ENCODE measurements at regions not wholly inside any gene's neighbourhood (a gene's known extent, or its start where the extent isn't known, plus 50 kb on each side); places are given as distances from the start of the nearest gene placed in this dataset.
A peak's percentile ranks its signal among the peaks of the same experiment; 100 is the strongest.

- DNase-seq (ENCODE audit: low spot score): no peak
Measured at GRCh38 chr2:217471319-217471718, 531.5 kb downstream of the TNS1 start.

GRCh38 chr2:217469203-217469810, 533.5 kb downstream of the TNS1 start:
- DNase-seq (ENCODE audit: low spot score): no peak

GRCh38 chr2:217468042-217468830, 534.6 kb downstream of the TNS1 start:
- no peak for DNase-seq (ENCODE audit: low spot score)

GRCh38 chr2:217467331-217467730, 535.5 kb downstream of the TNS1 start:
- DNase-seq (ENCODE audit: low spot score): no peak

GRCh38 chr2:217466805-217467204, 536.0 kb downstream of the TNS1 start:
- no peak for DNase-seq (ENCODE audit: low spot score)

- DNase-seq (ENCODE audit: low spot score): no peak
Measured at GRCh38 chr2:217466104-217466503, 536.7 kb downstream of the TNS1 start.

- no peak for DNase-seq (ENCODE audit: low spot score)
Measured at GRCh38 chr2:217465100-217465499, 537.7 kb downstream of the TNS1 start.

- no peak for DNase-seq (ENCODE audit: low spot score)
Measured at GRCh38 chr2:217463402-217464075, 539.3 kb downstream of the TNS1 start.

- DNase-seq (ENCODE audit: low spot score): no peak
Measured at GRCh38 chr2:217462121-217462520, 540.7 kb downstream of the TNS1 start.

- no peak for DNase-seq (ENCODE audit: low spot score)
Measured at GRCh38 chr2:217461674-217462073, 541.1 kb downstream of the TNS1 start.

GRCh38 chr2:217459680-217460405, 543.0 kb downstream of the TNS1 start:
- DNase-seq (ENCODE audit: low spot score): no peak

GRCh38 chr2:217459016-217459415, 543.8 kb downstream of the TNS1 start:
- no peak for DNase-seq (ENCODE audit: low spot score)

- DNase-seq (ENCODE audit: low spot score): no peak
Measured at GRCh38 chr2:217456016-217456415, 546.8 kb downstream of the TNS1 start.

GRCh38 chr2:217452928-217453327, 549.9 kb downstream of the TNS1 start:
- DNase-seq (ENCODE audit: low spot score): no peak

- peak; percentile 6 for DNase-seq (ENCODE audit: low spot score)
Measured at GRCh38 chr2:217451666-217452065, 551.1 kb downstream of the TNS1 start.

GRCh38 chr2:217449444-217449843, 553.4 kb downstream of the TNS1 start:
- DNase-seq (ENCODE audit: low spot score): no peak

GRCh38 chr2:217448860-217449259, 553.9 kb downstream of the TNS1 start:
- DNase-seq (ENCODE audit: low spot score): no peak

GRCh38 chr2:217445723-217446122, 557.1 kb downstream of the TNS1 start:
- no peak for DNase-seq (ENCODE audit: low spot score)

- DNase-seq (ENCODE audit: low spot score): no peak
Measured at GRCh38 chr2:217444932-217445331, 557.9 kb downstream of the TNS1 start.

GRCh38 chr2:217444509-217444908, 558.3 kb downstream of the TNS1 start:
- DNase-seq (ENCODE audit: low spot score): no peak

- DNase-seq (ENCODE audit: low spot score): no peak
Measured at GRCh38 chr2:217443601-217444000, 559.2 kb downstream of the TNS1 start.

GRCh38 chr2:217440000-217440399, 562.8 kb downstream of the TNS1 start:
- no peak for DNase-seq (ENCODE audit: low spot score)

GRCh38 chr2:217438821-217439220, 564.0 kb downstream of the TNS1 start:
- DNase-seq (ENCODE audit: low spot score): no peak

Data from kidney capillary endothelial cell (primary cell).